AG08396 (cell line): ENCODE measurements at regions not wholly inside any gene's neighbourhood (a gene's known extent, or its start where the extent isn't known, plus 50 kb on each side); places are given as distances from the start of the nearest gene placed in this dataset.
"Not testable (repeated sequence)": the region's sequence is repeated elsewhere in the genome, so short reads cannot be mapped to it uniquely, and the experiment has no call there.

ENCODE experiments used
- DNase-seq: peaks from one replicate; pipeline ENCODE4 v3.0.0; 2012; ENCODE audit warnings: low spot score, mixed read lengths

GRCh38 chrX:74251006-74251930 lies 52.7 kb upstream of the ZCCHC13 start:
- no peak for DNase-seq

- no peak for DNase-seq
These were observed 53.4 kb upstream of the ZCCHC13 start for GRCh38 chrX:74250574-74250973.

- no peak for DNase-seq
These were observed 54.0 kb upstream of the ZCCHC13 start for GRCh38 chrX:74249963-74250362.

GRCh38 chrX:74248889-74249288 lies 55.1 kb upstream of the ZCCHC13 start:
- no peak for DNase-seq

- DNase-seq, result no peak
These were observed 57.5 kb upstream of the ZCCHC13 start for GRCh38 chrX:74246524-74246923.

- DNase-seq, result no peak
These were observed 61.4 kb upstream of the ZCCHC13 start for GRCh38 chrX:74242484-74243138.

GRCh38 chrX:74242050-74242449 lies 61.9 kb upstream of the ZCCHC13 start:
- DNase-seq, result peak; percentile 11

GRCh38 chrX:74238771-74239170 lies 65.2 kb upstream of the ZCCHC13 start:
- no peak for DNase-seq

- no peak for DNase-seq
These were observed 69.2 kb upstream of the ZCCHC13 start for GRCh38 chrX:74234818-74235217.

- DNase-seq, result no peak
These were observed 71.1 kb upstream of the ZCCHC13 start for GRCh38 chrX:74232859-74233258.

GRCh38 chrX:74231625-74232024 lies 72.4 kb upstream of the ZCCHC13 start:
- DNase-seq, result no peak

- no peak for DNase-seq
These were observed 73.9 kb upstream of the ZCCHC13 start for GRCh38 chrX:74230094-74230493.

- DNase-seq, result no peak
These were observed 78.9 kb upstream of the ZCCHC13 start for GRCh38 chrX:74225111-74225510.

- DNase-seq, result no peak
These were observed 83.7 kb upstream of the ZCCHC13 start for GRCh38 chrX:74220277-74220676.

GRCh38 chrX:74218895-74219294 lies 85.1 kb upstream of the ZCCHC13 start:
- no peak for DNase-seq

GRCh38 chrX:74216421-74216820 lies 87.6 kb upstream of the ZCCHC13 start:
- no peak for DNase-seq

GRCh38 chrX:74211911-74212310 lies 92.1 kb upstream of the ZCCHC13 start:
- DNase-seq, result no peak

GRCh38 chrX:74207539-74207938 lies 96.4 kb upstream of the ZCCHC13 start:
- no peak for DNase-seq

GRCh38 chrX:74195605-74196004 lies 108.4 kb upstream of the ZCCHC13 start:
- no peak for DNase-seq

- no peak for DNase-seq
These were observed 108.9 kb upstream of the ZCCHC13 start for GRCh38 chrX:74195120-74195519.

- DNase-seq, result no peak
These were observed 116.8 kb upstream of the ZCCHC13 start for GRCh38 chrX:74187211-74187610.

GRCh38 chrX:74183047-74183446 lies 120.9 kb upstream of the ZCCHC13 start:
- not testable (repeated sequence) for DNase-seq

GRCh38 chrX:74181976-74182375 lies 122.0 kb upstream of the ZCCHC13 start:
- not testable (repeated sequence) for DNase-seq
